GM18858 (cell line): ENCODE measurements at regions not wholly inside any gene's neighbourhood (a gene's known extent, or its start where the extent isn't known, plus 50 kb on each side); places are given as distances from the start of the nearest gene placed in this dataset.

Experiments
- ATAC-seq: cut with Tn5 transposase; IDR thresholded peaks from one replicate; pipeline ENCODE4 v1.9.1; 2021; ENCODE audit not compliant: unreplicated experiment

DNA sequence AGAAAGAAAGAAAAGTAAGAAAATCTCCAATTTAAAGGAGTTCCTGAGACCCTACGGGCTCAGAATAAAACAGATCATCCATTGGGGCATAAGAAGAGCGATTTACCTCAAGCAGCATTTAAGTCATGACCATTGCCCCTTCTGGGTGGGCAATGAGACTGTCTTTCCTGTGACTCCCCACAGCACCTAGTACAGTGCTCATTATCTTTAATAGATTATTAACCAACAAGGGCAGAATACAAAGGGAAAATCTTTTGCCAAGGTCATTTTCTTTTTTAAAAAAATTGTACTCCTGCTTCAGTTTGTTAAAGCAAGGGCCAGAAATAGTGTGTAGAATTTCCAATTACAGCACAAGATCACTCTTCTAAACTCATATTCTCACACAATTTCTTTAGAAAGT, 443.3 kb upstream of the AGTR1 start:
- no peak for ATAC-seq

DNA sequence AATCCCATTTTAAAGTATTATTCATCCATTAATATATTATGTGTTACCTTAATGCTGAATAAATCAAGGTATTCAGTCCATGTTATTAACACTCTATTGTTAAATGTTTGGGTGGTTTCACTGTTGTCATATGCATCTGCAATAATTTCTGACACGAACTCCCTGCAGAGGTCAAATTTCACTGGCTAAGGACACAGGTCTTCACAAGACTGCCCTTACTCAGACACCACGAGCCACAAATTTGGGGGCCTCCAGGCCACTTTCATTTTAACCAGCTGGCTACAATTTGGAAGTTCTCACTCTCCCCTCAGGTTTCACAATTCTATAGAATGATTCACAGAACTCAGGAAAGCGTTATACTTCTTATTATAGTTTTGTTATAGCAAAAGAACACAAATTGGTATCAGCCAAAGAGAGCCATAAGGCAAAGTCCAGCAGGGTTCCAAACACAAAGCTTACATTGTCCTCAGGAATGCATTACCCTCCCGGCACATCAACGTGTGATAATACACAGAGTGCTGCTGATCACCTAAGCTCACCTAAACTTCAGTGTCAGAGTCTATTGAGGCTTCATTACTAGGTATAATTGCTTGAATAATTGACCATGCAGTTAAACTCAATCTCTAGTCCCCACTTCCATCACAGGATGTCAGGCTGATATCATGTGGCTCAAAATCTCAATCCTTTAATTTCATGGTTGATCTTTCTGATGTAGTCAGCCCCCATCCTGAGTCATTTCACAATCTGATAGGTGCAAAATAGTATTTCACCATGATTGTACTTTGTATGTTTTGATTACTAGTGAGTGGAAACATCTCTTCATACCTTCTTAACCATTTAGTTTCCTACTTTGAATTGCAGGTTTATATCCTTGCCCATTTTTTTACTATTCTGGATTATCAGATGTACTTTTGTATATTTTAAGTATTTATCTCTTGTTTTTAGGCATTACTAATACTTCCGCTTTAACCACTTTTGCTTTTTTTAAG, 441.4 kb upstream of the AGTR1 start:
- ATAC-seq: no peak

DNA sequence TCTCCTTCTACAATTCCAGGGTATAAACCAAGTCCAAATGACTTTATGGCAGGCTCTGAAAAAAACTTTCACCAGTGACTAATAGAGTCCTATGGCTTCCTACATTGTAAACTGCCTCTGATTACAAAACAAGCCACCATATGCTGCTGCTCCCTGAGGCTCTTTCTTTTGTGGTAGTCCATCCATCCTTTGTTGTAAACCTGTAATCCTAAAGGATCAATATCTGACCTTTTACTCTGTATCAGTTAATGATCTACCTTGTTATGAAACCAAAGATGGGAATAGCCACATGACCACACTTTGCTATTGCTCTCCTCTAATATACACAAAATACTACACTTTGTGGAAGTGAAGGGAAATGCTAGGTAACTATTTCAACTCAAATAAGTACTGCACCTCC, 434.7 kb upstream of the AGTR1 start:
- ATAC-seq: no peak

DNA sequence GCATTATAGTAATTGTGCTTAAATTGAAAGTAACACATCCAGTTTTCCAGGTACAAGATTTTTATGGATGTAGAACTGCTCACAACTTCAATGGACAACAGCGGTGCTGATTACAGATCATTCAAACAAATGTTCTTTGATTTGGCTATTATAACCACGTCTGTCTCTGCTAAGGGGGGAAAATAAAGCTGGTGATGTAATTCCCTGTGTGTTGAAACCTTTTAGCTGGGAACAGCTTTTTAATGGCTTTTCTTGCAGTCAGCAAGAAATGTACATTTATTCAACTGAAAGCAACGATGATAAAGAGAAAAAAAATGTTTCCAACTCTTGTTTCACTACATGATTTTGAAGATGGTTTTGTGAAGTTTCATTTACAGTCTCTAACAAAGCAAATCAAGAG, 431.9 kb upstream of the AGTR1 start:
- ATAC-seq: no peak

DNA sequence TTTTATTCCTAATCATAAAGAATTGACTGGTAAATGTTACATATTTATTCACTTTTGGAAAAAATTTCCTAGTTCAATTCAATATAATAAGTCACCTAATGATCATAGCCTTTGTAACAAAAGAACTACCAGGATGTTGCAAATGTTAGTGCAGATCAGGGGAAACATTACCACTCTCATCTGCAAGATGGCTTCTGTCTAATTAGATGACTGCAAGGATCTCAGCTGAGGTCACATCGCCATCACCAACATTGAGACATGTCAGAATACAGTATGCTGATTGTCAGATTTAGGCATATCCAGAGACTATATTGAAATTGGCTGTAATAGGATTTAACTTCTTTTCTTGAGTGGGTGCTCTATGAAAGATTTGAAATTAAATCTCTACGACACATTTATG, 431.4 kb upstream of the AGTR1 start:
- no peak for ATAC-seq

DNA sequence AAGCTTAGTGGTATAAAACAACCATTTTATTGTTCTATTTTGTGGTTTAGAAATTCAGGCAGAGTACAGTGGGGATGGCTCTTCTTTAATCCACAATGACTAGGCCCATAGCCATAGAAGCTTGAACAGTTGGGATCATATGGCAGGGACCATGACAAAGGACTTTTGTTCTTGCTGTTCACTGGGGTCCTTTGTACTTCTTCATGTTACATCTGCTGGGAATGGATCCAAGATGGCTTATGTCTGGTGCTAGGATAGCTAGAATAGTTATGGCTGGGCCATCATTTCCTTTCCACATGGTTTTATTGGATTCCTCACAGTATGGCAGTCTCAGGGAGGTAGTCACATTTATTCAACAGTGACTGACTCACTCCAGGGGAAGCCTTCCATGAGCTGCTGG, 427.9 kb upstream of the AGTR1 start:
- ATAC-seq: no peak

DNA sequence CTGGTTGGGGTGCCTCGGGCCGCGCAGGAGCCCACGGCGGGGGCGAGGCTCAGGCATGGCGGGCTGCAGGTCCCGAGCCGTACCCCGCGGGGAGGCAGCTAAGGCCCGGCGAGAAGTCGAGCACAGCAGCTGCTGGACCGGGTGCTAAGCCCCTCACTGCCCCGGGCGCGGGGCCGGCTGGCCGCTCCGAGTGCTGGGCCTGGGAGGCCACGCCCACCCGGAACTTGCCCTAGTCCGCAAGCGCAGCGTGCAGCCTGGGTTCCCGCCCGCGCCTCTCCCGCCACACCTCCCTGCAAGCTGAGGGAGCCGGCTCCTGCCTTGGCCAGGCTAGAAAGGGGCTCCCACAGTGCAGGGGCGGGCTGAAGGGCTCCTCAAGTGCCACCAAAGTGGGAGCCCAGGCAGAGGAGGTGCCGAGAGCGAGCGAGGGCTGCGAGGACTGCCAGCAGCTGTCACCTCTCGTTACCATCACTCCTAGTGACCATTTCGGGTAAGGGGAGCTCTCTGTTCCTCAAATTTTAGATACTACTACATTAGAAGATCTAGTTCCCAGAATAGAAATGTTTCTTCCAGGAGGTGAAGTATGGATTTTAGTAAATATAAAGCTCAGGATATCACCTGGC, 417.0 kb upstream of the AGTR1 start:
- ATAC-seq: no peak

DNA sequence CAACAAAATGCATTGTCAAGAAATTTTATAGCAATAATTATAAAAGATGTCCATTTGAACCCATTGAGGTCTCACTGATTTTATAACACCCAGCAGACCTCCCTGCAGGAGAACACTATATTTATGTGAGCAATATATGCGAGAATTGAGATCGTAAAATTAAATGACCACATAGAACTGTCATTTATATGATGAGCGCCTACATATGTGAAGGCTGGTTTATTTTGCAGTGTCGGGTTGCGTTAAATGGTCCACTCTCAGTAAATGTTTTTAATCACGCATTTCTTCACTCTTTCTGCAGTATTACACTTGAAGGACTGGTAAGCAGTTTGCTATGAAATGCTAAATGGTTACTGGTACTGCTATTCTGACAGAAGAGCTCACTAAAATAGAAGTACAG, 408.5 kb upstream of the AGTR1 start:
- ATAC-seq: no peak

DNA sequence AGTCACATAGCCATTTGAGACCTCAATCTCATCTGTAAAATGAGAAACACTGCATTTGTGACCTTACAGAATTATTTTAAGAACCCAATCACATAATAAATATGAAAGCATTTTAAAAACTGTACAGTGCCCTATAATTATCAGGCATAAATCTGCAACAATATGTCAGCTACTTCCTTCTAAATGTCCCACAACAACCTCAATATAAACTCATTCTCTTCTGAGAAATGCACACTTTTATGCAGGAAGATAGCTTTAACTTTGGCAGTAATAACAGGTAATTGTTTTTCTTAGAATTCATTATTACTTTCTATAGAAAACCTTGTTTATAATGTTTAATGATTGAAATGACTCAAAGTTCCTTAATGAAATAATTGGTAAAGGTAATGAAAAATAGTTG, 400.7 kb upstream of the AGTR1 start:
- no peak for ATAC-seq

DNA sequence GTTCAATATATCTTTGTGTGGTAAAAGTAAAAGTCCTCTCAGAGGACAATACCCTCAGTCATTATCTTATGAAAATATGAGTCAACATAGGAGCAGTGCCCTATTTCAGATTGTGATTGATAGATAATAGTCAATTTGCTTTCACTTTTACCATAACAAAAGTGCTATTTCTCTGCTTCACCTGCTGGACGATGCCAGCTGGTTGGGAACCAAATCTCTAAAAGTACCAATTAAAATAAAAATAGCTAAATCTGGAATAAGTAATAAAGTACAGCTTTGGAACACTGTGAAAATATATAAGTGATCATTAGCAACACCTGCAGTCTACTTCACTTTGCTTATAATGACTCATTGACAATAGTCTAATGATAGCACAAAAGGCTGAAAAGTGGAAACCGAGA, 390.3 kb upstream of the AGTR1 start:
- ATAC-seq: peak; percentile 71

DNA sequence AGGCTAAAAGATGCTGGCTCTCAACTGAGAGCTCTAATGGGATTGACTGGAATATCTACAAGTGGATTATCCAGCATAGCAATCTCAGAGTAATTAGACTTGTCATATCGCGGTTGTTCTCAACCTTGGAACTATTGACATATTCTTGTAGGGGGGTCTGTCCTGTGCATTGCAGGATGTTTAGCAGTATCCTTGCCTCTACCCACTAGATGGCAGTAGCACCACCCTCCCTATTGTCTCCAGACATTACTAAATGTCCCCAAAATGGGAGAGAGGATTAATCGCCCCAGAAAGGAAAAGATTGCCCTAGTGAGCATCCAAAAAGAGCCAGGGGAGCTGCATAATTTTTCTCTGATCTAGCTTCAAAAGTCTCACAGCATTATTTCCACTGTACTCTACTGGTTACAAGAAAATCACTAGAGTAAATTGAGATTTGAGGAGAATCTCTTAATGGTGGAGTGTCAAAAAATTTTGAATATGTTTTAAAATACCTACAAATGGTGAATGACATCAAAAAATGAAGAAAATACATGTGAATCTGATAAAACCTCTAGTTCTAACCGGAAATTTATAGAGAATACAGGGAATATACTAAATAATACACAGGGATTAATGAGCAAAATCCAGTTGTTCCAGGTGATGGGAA, 388.2 kb upstream of the AGTR1 start:
- ATAC-seq: peak; percentile 71

DNA sequence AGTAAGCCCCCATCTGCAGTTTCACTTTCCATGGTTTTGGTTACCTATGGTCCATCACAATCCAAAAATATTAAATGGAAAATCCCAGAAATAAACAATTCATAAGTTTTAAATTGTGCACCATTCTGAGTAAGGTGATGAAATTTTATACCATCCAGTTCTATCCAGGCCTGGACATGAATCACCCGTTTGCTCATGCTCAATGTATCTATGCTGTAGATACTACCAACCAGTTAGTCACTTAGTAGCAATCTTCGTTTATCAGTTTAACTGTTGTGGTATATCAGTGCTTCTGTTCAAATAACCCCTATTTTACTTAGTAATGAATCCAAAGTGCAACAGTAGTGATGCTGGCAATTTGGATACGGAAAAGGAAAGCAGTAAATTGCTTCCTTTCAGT, 381.9 kb upstream of the AGTR1 start:
- ATAC-seq: no peak

DNA sequence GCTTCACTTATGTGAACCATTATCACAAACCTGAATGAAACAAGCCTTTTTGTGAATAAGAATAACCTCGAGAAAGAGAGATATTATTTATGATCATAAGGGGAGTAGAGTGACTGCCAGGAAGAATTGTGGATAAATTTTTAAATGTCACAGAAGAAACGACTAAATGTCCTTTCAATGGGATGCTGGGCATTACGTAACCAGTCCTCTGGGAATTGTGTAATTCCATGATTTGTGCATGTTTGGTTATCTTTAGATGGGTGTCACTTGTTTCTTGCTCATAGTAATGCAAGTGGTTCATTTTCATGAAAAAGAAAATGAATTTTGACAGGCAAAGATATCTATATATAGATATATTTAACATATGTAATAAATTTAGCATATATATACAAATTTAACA, 379.5 kb upstream of the AGTR1 start:
- ATAC-seq: no peak

DNA sequence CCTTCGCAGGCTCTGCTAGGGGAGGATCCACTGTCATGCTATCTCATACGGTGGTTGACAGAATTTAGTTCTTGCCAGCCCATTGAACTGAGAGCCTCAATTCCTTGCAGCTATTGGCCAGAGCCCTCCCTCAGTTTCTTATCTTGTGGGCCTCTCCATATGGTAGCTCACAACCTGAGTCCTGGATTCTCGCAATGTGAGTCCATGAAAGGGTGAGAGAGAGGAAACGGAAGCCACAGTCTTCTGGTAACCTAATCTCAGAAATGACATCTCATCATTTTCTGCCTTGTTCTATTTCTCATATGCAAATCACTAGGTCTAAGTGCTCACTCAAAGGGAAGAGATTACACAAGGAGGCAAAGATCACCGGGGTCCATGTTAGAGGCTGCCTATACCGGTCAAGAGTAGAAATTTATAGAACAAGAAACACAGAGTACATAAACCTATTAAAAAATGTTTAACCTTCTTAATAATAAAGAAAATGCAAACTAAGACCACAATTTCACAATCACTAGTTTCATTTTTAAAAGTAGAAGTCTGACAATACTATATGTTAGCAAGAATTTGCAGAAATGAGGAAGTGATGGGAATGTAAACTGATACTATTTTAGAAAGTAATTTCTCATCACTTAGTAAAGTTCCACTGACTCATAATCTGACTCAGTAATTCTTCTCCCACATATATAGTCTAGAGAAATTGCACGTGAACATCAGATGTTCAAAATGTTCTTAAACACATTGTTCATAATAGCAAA, 378.4 kb upstream of the AGTR1 start:
- ATAC-seq: peak; percentile 89

DNA sequence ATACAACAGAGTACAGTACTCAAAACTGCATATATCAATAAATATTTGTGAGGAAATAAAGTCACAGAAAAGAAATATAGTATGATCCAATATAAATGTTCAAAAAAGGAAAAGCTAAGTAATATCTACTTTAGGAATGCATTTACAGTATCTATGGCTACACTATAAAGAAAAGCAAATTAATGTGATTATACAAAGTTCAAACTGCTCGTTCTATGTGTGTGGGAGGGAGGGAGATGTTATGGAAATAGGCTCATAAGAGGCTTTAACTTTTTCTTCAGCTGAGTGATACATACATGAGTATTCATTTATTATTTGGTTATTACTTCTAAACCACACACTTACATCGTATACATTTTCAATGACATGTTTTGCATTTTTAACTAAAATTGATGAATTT, 377.7 kb upstream of the AGTR1 start:
- ATAC-seq: no peak

DNA sequence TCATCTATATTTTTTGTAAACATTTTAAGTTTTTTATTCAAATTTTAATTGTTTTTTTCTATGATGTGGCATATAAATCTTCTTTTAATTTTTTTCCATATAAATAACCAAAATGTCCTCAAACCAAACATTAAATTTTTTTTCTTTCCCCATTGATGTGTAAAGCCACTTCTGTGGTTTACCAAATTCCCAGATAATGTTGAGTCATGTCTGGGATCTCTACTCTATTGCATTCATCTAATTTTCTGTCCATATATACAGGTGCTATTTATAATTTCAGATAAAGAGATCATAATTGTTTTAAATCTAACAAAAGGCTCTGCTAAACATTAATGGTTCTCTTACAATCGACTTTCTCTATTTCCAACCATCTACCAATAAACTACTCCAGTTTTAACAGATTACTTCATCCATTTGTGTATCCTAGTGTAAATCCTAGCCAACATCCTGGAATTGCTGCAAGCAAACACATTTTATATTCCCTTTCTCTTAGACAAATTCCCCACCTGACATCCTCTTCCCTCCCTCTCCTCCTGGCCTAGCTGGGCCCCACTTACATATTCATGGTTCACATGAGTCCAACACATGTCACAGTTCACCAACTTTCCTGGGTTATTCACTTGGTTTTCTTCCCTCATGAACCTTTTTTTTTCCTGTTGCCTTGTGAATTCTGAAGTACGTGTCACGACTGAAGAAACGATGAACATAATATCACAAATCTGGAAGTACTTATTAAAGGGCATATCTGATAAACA, 368.0 kb upstream of the AGTR1 start:
- ATAC-seq: no peak

DNA sequence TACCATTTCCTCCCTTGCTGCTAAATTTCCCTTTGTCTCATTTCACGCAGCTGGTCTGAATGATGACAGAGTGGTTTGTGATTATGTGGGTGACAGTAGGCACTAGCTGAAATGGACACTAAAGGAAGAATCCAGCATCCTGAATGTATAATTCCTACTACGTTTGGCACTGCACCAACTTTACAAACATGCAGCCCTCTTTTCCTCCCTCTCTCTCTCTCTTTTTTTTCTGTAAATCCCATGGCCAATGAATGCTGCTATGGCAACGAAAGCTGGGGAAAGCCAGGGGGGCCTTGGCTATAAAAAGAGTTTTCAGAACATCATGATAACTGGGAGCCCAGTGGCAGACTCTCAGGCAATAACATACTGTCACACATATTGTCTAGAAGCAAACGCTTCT, 367.2 kb upstream of the AGTR1 start:
- no peak for ATAC-seq

DNA sequence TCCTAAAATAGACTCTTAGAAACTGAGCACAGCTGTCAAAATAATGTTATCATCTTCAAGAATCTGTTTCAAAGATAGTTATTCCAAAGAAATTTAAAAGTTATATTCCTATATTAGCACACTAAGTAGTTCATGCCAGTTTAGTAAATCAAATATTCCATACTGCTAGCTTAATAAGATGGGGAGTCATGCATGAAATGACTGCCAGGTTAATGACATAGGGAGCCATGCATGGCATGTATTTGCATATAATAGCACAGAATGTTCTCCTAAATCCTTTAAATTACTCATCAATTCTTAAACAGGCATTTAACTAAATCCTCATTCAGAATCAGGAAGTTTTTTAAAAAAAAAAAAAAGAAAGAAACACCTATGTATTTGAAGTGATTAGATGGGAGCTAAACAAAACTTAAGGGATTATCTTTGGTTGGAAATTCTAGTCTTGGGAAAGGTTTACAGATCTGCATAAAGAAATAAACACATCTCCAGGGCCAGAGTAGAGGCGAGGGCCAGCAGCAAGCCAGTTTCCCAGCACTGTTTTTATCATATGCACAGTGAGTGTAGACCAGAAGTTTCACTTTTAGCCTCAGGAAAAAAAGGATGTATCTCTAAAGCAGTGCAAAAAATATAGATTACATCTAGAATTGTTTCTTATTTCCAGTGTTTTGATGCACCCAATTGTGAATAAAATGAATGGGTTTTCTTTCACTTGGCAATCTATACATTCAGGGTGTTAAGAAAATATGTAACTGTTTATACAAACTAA, 366.4 kb upstream of the AGTR1 start:
- peak; percentile 51 for ATAC-seq

DNA sequence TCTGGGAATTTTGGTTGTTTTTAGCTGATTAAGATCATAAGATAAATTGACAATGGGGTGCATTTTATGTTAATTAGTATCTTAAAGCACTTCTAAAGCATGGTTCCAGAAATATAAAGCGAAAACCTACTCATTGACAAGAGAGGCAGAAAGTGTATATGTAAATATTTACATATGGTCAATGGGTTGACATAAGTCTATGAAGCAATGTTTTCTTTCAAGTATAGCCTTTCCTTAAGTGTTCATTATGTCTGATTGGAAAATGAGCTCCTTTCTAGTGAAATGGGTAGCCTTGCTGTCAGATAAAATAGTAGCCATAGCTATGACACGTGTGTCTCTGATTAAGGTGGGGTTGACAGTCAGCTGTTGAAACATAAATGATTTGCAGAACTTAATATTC, 365.2 kb upstream of the AGTR1 start:
- no peak for ATAC-seq

DNA sequence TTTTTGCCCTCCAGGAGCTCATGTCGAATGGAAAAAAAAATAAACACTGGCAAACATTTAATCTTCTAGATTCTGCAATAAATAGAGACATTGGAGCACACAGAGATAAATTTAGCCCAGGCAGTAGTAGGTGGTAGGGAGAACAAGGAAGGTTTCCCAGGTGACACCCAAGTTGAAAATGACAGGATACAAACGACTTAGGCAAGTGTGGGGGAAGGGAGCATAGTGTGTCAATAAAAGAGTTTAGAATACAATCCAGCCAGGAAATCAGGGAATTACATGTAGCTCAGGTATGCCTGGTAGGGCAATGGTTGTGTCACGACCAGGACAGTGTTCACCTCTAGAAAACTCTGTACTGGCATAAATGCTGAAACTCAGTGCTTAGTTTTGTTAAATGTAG, 364.6 kb upstream of the AGTR1 start:
- ATAC-seq: no peak
